ENCODE measurements at regions not wholly inside any gene's neighbourhood (a gene's known extent, or its start where the extent isn't known, plus 50 kb on each side); places are given as distances from the start of the nearest gene placed in this dataset.
"Not testable (repeated sequence)": the region's sequence is repeated elsewhere in the genome, so short reads cannot be mapped to it uniquely, and the experiment has no call there.

- DNase-seq, result no peak
Measured at GRCh38 chr11:103585401-103585800, 451.0 kb upstream of the DDI1 start.

DNA sequence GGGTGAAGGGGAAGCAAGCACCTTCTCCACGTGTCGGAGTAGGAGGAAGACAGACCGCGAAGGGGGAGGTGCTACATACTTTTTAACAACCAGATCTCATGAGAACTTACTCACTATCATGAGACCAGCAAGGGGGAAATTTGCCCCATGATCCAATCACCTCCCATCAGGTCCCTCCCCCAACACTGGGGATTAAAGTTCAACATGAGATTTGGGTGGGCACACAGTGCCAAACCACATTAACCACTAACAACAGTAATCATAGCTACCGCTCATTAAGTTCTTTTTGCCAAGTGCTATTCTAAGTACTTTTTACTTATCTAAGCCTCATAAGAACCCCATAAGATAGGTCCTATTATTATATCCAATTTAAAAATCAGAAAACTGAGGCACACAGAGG is 450.5 kb upstream of the DDI1 start:
- DNase-seq, result no peak

DNA sequence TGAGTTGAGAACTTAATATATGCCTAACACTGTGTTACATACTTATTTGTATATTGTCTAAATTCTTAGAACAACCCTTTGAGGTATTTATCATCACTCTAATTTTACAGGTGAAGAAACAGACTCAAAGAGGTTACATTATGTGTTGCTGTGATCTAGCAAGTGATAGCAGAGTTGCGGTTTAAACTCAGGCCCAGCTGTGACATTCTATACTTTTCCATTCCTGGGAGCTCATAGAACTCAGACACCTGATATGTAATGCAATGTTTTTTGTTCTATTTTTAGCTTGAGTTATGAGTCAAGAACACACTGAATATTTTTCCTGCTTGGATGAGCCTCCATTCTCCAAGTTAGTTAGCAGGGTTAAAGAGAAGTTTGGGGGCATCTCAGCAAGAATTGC is 449.7 kb upstream of the DDI1 start:
- DNase-seq, result no peak

GRCh38 chr11:103587901-103588788 is 448.3 kb upstream of the DDI1 start:
- no peak for DNase-seq

- DNase-seq, result no peak
Measured at GRCh38 chr11:103591554-103591953, 444.9 kb upstream of the DDI1 start.

DNA sequence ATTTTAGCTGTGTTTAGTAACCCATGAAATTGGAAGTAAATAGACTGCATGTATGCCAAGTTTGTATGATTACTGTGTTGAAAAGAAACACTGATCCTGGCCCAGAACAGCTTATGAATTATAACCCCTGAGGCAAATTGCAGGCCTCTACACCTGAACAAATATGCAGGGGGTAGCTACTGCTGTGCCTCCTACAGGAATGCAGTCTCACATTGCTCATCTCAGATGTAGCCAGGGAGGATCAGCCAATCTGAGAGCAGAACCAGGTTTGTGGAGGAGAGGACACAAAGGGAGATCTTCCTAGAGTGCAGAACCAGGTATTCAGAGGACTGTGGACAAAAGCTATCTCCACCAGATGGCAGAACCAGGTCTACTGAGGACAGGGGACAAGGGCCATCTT is 442.2 kb upstream of the DDI1 start:
- no peak for DNase-seq

GRCh38 chr11:103596315-103596714 is 440.1 kb upstream of the DDI1 start:
- no peak for DNase-seq

GRCh38 chr11:103601225-103601846 is 435.1 kb upstream of the DDI1 start:
- DNase-seq, result peak; percentile 22

GRCh38 chr11:103602840-103603239 is 433.6 kb upstream of the DDI1 start:
- DNase-seq, result no peak

DNA sequence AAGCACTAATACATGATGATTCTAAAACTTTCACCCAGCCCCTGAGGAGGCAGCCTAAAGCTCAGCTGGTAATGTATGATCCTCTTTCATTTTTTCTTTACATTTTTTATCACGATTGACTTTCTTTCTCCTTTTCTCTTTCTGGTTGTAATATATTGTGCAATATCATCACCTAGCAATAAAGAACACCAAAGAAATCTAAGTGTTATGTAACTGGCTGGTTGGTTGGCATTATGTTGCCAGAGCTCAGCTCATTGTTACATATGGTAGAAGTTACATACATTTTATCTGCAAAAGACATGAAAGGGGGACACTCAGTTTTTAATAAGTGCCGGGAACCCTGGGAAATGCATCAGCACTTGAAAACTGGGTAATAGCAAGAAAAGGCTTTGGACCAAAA is 432.1 kb upstream of the DDI1 start:
- no peak for DNase-seq

GRCh38 chr11:103608566-103608965 is 427.9 kb upstream of the DDI1 start:
- DNase-seq, result no peak

GRCh38 chr11:103609117-103610066 is 427.0 kb upstream of the DDI1 start:
- no peak for DNase-seq

GRCh38 chr11:103610435-103610834 is 426.0 kb upstream of the DDI1 start:
- DNase-seq, result no peak

DNA sequence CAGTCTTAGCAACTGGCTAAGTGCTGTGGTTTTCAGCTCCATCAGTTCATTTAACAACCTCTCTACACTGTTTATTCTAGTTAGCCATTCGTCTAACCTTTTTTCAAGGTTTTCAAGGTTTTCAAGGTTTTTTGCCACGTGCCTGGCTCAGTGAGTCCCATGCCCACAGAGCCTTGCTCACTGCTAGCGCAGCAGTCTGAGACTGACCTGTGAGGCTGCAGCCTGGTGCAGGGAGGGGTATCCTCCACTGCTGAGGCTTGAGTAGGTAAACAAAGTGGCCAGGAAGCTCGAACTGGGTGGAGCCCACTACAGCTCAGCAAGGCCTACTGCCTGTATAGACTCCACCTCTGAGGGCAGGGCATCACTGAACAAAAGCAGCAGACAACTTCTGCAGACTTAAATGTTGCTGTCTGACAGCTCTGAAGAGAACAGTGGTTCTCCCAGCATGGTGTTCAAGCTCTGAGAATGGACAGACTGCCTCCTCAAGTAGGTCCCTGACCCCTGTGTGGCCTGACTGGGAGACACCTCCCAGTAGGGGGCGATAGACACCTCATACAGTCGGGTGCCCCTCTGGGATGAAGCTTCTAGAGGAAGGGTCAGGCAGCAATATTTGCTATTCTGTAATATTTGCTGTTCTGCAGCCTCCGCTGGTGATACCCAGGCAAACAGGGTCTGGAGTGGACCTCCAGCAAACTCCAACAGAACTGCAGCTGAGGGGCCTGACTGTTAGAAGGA is 424.7 kb upstream of the DDI1 start:
- not testable (repeated sequence) for DNase-seq

GRCh38 chr11:103612451-103612850 is 424.0 kb upstream of the DDI1 start:
- DNase-seq, result not testable (repeated sequence)

DNA sequence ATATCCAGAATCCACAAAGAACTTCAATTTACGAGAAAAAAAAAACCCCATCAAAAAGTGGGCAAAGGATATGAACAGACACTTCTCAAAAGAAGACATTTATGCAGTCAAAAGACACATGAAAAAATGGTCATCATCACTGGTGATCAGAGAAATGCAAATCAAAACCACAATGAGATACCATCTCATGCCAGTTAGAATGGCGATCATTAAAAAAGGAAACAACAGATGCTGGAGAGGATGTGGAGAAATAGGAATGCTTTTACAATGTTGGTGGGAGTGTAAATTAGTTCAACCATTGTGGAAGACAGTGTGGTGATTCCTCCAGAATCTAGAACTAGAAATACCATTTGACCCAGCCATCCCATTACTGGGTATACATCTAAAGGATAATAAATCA is 419.9 kb upstream of the DDI1 start:
- not testable (repeated sequence) for DNase-seq

- DNase-seq, result no peak
Measured at GRCh38 chr11:103618528-103618927, 417.9 kb upstream of the DDI1 start.

DNA sequence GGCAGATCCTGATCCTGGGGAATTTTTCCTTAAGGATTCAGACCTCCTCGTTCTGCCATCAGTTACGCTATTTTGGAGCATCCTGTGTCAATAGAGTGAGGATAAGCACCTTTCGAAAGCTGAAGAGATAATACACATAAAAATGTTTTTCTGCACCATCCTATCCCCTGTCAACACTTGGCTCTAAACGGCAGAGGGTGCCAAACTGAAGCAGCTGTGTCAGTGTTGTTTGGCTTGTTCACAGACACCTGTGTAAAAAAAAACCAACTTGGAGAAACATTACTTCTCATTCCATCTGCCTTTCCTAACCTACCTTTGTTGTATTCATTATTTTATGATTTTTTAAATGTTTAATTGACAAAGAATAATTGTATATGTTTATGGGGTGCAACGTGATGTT is 417.0 kb upstream of the DDI1 start:
- DNase-seq, result no peak

DNA sequence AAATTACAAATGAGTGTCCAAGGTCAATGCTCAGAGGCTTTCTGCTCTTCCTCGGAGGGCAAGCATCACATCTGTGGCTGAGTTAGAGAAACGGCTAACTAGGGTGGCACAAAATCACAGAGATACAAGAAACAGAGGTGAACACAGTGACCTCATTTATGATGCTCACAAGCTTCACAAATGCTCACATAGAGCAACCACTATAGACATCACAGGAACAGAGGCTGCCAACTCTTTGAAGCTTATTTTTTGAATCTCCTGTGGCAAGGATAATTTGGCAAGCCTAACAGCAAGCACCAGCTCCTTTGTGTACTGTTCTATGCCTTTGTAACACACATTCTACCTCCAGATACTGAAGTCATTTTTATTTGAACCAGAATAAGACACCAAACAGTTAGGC is 416.5 kb upstream of the DDI1 start:
- DNase-seq, result no peak

DNA sequence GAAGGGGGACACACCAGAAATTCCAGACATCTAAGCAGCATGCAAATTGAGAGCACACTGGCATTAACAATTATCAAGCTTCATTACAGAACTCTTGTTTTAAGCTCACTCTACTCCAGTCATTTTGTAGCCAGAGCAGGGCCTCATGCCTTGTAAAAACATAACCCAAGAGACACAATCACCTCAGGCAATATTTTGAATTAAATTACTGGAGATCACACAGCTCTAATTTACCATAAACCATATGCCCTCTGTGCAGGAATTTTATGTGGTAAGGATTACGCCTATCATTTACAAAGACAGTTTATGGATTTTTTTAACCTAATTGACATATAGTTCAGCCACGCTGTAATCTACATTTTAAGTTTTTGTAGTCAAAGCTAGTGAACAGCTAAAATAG is 414.1 kb upstream of the DDI1 start:
- DNase-seq, result no peak

GRCh38 chr11:103623933-103624332 is 412.5 kb upstream of the DDI1 start:
- no peak for DNase-seq
